ENCODE measurements at regions not wholly inside any gene's neighbourhood (a gene's known extent, or its start where the extent isn't known, plus 50 kb on each side); places are given as distances from the start of the nearest gene placed in this dataset.
A peak's percentile ranks its signal among the peaks of the same experiment; 100 is the strongest.

GRCh38 chr16:59048876-59049275 lies 314.8 kb upstream of the GOT2 start:
- Mint-ChIP-seq H3K27me3 (ENCODE audit: unreplicated experiment) (no peaks in the 10 kb centered on the region), H3K9me3 (ENCODE audit: unreplicated experiment) (no peaks in the 10 kb centered on the region), H3K27ac (ENCODE audit: unreplicated experiment) (no peak overlapping the region), H3K4me1 (ENCODE audit: low read depth, unreplicated experiment) (no peaks in the 10 kb centered on the region), H3K36me3 (ENCODE audit: unreplicated experiment) (no peaks in the 10 kb centered on the region), H3K4me3 (ENCODE audit: unreplicated experiment) (no peak overlapping the region)
- TF ChIP-seq, protein P1, sequence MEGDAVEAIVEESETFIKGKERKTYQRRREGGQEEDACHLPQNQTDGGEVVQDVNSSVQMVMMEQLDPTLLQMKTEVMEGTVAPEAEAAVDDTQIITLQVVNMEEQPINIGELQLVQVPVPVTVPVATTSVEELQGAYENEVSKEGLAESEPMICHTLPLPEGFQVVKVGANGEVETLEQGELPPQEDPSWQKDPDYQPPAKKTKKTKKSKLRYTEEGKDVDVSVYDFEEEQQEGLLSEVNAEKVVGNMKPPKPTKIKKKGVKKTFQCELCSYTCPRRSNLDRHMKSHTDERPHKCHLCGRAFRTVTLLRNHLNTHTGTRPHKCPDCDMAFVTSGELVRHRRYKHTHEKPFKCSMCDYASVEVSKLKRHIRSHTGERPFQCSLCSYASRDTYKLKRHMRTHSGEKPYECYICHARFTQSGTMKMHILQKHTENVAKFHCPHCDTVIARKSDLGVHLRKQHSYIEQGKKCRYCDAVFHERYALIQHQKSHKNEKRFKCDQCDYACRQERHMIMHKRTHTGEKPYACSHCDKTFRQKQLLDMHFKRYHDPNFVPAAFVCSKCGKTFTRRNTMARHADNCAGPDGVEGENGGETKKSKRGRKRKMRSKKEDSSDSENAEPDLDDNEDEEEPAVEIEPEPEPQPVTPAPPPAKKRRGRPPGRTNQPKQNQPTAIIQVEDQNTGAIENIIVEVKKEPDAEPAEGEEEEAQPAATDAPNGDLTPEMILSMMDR (IDR thresholded peaks at IDR 0.05; ENCODE audit: partially characterized antibody, unreplicated experiment), result no peak
- no peak for DNase-seq

DNA sequence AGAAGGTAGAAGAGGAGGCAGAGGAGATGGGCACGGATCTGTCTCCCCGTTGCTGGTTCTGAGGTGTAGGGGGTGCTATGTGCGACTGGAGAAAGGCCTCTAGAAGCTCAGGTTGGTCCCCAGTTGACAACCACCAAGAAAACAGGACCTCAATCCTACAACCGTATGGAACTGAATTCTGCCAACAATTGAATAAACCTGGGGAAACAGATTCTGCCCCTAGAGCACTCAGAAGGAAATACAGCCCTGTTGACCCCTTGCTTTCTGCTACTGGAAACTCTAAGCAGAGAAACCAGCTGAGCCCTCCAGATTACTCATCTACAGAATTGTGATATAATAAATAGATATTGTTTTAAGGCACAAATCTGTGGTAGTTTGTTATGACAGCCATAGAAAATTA lies 313.0 kb upstream of the GOT2 start:
- H3K9me3 Mint-ChIP-seq (ENCODE audit: unreplicated experiment), result no peaks in the 10 kb centered on the region
- H3K36me3 Mint-ChIP-seq (ENCODE audit: unreplicated experiment), result no peaks in the 10 kb centered on the region
- H3K4me3 Mint-ChIP-seq (ENCODE audit: unreplicated experiment), result no peak overlapping the region
- no peak for DNase-seq
- H3K27ac Mint-ChIP-seq (ENCODE audit: unreplicated experiment), result no peak overlapping the region
- no peaks in the 10 kb centered on the region for H3K4me1 Mint-ChIP-seq (ENCODE audit: low read depth, unreplicated experiment)
- no peaks in the 10 kb centered on the region for H3K27me3 Mint-ChIP-seq (ENCODE audit: unreplicated experiment)
- TF ChIP-seq, protein P1 (IDR thresholded peaks at IDR 0.05; ENCODE audit: partially characterized antibody, unreplicated experiment), result peak; percentile 17

- no peak for DNase-seq
- no peak overlapping the region for H3K4me3 Mint-ChIP-seq (ENCODE audit: unreplicated experiment)
- TF ChIP-seq, protein P1 (IDR thresholded peaks at IDR 0.05; ENCODE audit: partially characterized antibody, unreplicated experiment), result no peak
- H3K27me3 Mint-ChIP-seq (ENCODE audit: unreplicated experiment), result no peaks in the 10 kb centered on the region
- H3K27ac Mint-ChIP-seq (ENCODE audit: unreplicated experiment), result no peak overlapping the region
- H3K4me1 Mint-ChIP-seq (ENCODE audit: low read depth, unreplicated experiment), result no peaks in the 10 kb centered on the region
- no peaks in the 10 kb centered on the region for H3K9me3 Mint-ChIP-seq (ENCODE audit: unreplicated experiment)
- H3K36me3 Mint-ChIP-seq (ENCODE audit: unreplicated experiment), result no peaks in the 10 kb centered on the region
These were observed 312.2 kb upstream of the GOT2 start for GRCh38 chr16:59046335-59046734.

DNA sequence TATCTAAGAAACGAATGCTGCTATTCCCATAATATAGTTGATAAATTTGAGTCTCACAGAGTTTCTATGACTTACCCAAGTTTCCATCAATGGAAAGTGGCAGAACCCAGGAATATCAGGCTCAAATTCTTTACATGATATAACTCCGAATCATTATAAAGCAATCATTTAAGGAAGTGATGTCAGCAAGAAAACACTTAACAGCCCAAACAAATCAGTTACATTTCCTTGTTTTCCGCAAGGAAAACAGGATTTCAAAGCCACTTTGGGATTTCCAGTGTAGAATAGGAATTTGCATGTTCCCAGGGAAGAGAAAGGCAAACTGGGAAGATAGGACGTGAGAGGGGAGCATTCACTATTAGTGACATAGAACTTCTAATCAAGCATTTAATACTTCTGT lies 311.4 kb upstream of the GOT2 start:
- no peak for DNase-seq
- H3K36me3 Mint-ChIP-seq (ENCODE audit: unreplicated experiment), result no peaks in the 10 kb centered on the region
- H3K27ac Mint-ChIP-seq (ENCODE audit: unreplicated experiment), result no peak overlapping the region
- H3K27me3 Mint-ChIP-seq (ENCODE audit: unreplicated experiment), result no peaks in the 10 kb centered on the region
- TF ChIP-seq, protein P1 (IDR thresholded peaks at IDR 0.05; ENCODE audit: partially characterized antibody, unreplicated experiment), result no peak
- H3K9me3 Mint-ChIP-seq (ENCODE audit: unreplicated experiment), result no peaks in the 10 kb centered on the region
- H3K4me1 Mint-ChIP-seq (ENCODE audit: low read depth, unreplicated experiment), result no peaks in the 10 kb centered on the region
- no peak overlapping the region for H3K4me3 Mint-ChIP-seq (ENCODE audit: unreplicated experiment)

DNA sequence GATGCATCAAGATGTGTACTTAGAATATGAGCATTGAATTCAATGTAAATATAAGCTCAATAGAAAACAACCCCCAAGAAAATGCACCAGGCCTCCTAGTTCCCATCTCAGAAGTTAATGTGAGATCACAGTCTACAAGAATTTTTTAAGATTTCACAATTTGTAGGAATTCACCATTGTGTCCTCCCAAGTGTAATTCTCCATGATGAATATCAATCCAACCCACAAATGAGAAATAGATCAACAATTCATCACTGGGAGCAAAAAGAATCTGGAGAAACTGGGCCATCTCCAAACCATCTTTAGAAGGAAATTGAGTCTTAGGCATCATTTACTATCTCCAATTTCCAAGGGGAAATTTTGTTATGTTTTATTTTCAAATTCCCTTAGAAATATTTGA lies 310.5 kb upstream of the GOT2 start:
- Mint-ChIP-seq H3K4me1 (ENCODE audit: low read depth, unreplicated experiment) (peaks cover 2% of the 10 kb centered on the region), H3K4me3 (ENCODE audit: unreplicated experiment) (no peak overlapping the region), H3K9me3 (ENCODE audit: unreplicated experiment) (no peaks in the 10 kb centered on the region), H3K27ac (ENCODE audit: unreplicated experiment) (no peak overlapping the region), H3K36me3 (ENCODE audit: unreplicated experiment) (no peaks in the 10 kb centered on the region), H3K27me3 (ENCODE audit: unreplicated experiment) (no peaks in the 10 kb centered on the region)
- TF ChIP-seq, protein P1 (IDR thresholded peaks at IDR 0.05; ENCODE audit: partially characterized antibody, unreplicated experiment), result no peak
- no peak for DNase-seq

Measured in glutamatergic neuron (in vitro differentiated cells).